Cardiac septum (tissue), 1 donor: ENCODE measurements at regions not wholly inside any gene's neighbourhood (a gene's known extent, or its start where the extent isn't known, plus 50 kb on each side); places are given as distances from the start of the nearest gene placed in this dataset.

Source experiments
- DNase-seq: peaks from one replicate; pipeline ENCODE4 v3.0.0-alpha.2; 2020; ENCODE audit warnings: low spot score
- intact Hi-C: fragments of 100-400 bp; cut with DNase I; formaldehyde crosslinking; loops from one replicate; pipeline ENCODE4 v1.14.0; 2022
- donor health status: DM: no; HTN: no; CAD: no.

GRCh38 chr4:128517739-128518510 is 230.3 kb upstream of the PGRMC2 start:
- intact Hi-C loops = loop anchor here (5.0 kb wide), 1 partner anchor 34 kb away; no protein-coding TSS in a partner anchor
- no peak for DNase-seq

- DNase-seq = no peak
- intact Hi-C loops = loop anchor here (5.0 kb wide), 1 partner anchor 35 kb away; no protein-coding TSS in a partner anchor
These were observed 229.6 kb upstream of the PGRMC2 start for GRCh38 chr4:128517096-128517738.

- intact Hi-C loops = loop anchor here (5.0 kb wide), 1 partner anchor 36 kb away; no protein-coding TSS in a partner anchor
- DNase-seq = no peak
These were observed 228.8 kb upstream of the PGRMC2 start for GRCh38 chr4:128516301-128516969.

GRCh38 chr4:128513664-128514484 is 226.3 kb upstream of the PGRMC2 start:
- intact Hi-C loops = no loop called here
- DNase-seq = no peak

- no peak for DNase-seq
- intact Hi-C loops = no loop called here
These were observed 225.2 kb upstream of the PGRMC2 start for GRCh38 chr4:128512767-128513322.

GRCh38 chr4:128512161-128512560 is 224.5 kb upstream of the PGRMC2 start:
- DNase-seq = no peak
- intact Hi-C loops = no loop called here

- intact Hi-C loops = no loop called here
- DNase-seq = no peak
These were observed 223.2 kb upstream of the PGRMC2 start for GRCh38 chr4:128510850-128511249.

- intact Hi-C loops = no loop called here
- DNase-seq = no peak
These were observed 215.4 kb upstream of the PGRMC2 start for GRCh38 chr4:128502818-128503527.

- DNase-seq = no peak
- intact Hi-C loops = no loop called here
These were observed 213.6 kb upstream of the PGRMC2 start for GRCh38 chr4:128501239-128501638.

- DNase-seq = no peak
- intact Hi-C loops = no loop called here
These were observed 200.6 kb upstream of the PGRMC2 start for GRCh38 chr4:128488055-128488705.

- intact Hi-C loops = no loop called here
- no peak for DNase-seq
These were observed 197.3 kb upstream of the PGRMC2 start for GRCh38 chr4:128484896-128485295.

- intact Hi-C loops = no loop called here
- DNase-seq = no peak
These were observed 196.2 kb upstream of the PGRMC2 start for GRCh38 chr4:128483816-128484215.

- intact Hi-C loops = no loop called here
These were observed 195.4 kb upstream of the PGRMC2 start for GRCh38 chr4:128483041-128483440.

GRCh38 chr4:128481752-128482480 is 194.3 kb upstream of the PGRMC2 start:
- no peak for DNase-seq
- intact Hi-C loops = no loop called here

More at GRCh38 chr4:128483041-128483440, 195.4 kb upstream of the PGRMC2 start:
- DNase-seq = no peak

- no peak for DNase-seq
- intact Hi-C loops = no loop called here
These were observed 193.3 kb upstream of the PGRMC2 start for GRCh38 chr4:128480945-128481344.

GRCh38 chr4:128477540-128477939 is 189.9 kb upstream of the PGRMC2 start:
- intact Hi-C loops = no loop called here
- DNase-seq = no peak

- no peak for DNase-seq
- intact Hi-C loops = no loop called here
These were observed 188.0 kb upstream of the PGRMC2 start for GRCh38 chr4:128475597-128475996.

- intact Hi-C loops = no loop called here
These were observed 184.0 kb upstream of the PGRMC2 start for GRCh38 chr4:128471576-128471975.

More at GRCh38 chr4:128471576-128471975, 184.0 kb upstream of the PGRMC2 start:
- no peak for DNase-seq
